ENCODE measurements at regions not wholly inside any gene's neighbourhood (a gene's known extent, or its start where the extent isn't known, plus 50 kb on each side); places are given as distances from the start of the nearest gene placed in this dataset.

DNA sequence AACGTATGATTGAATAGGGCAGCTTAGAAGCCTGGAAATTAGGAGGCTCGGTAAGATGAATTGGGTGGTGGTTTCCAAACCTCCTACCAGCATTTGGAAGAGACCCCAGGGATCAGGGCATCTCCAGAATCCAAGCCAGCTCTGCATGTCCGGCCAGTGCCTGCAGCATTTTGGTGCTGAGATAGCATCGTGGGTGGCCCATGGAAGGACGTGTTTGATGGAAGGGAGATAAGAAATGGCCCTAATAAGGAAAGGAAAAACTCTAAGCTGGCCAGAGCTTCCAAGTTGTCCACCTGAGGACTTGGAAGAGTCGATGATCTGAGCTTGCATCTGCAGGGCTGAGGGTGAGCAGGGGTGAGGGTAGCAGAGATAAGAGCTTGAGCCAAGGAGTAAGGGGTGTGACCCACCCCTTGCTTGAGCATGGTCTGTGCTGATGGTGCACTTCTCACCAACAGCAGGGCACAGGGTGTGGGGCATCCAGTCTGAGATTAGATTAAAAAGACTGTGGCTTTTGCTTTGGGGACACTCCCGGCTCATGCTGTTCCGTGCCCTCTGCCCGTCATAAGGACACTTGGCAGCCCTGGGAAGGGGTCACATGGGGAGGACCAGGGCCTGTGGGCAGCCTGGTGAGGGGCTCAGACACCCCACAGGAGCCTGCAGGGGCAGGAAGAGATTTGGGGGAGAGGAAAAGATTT, 213.2 kb downstream of the ERMARD start (continued):
- TF ChIP-seq ETV6 (CRISPR knock-in tag; IDR thresholded peaks at IDR 0.05) (no peak), NR2C2 (CRISPR knock-in tag; IDR thresholded peaks at IDR 0.05) (no peak), CREM (CRISPR knock-in tag; IDR thresholded peaks at IDR 0.05) (no peak), FOXP1 (CRISPR knock-in tag; IDR thresholded peaks at IDR 0.05; ENCODE audit: borderline replicate concordance) (no peak)
- TF ChIP-seq, protein P1, sequence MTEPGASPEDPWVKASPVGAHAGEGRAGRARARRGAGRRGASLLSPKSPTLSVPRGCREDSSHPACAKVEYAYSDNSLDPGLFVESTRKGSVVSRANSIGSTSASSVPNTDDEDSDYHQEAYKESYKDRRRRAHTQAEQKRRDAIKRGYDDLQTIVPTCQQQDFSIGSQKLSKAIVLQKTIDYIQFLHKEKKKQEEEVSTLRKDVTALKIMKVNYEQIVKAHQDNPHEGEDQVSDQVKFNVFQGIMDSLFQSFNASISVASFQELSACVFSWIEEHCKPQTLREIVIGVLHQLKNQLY (CRISPR knock-in tag; IDR thresholded peaks at IDR 0.05) = no peak
- TF ChIP-seq, protein P2, sequence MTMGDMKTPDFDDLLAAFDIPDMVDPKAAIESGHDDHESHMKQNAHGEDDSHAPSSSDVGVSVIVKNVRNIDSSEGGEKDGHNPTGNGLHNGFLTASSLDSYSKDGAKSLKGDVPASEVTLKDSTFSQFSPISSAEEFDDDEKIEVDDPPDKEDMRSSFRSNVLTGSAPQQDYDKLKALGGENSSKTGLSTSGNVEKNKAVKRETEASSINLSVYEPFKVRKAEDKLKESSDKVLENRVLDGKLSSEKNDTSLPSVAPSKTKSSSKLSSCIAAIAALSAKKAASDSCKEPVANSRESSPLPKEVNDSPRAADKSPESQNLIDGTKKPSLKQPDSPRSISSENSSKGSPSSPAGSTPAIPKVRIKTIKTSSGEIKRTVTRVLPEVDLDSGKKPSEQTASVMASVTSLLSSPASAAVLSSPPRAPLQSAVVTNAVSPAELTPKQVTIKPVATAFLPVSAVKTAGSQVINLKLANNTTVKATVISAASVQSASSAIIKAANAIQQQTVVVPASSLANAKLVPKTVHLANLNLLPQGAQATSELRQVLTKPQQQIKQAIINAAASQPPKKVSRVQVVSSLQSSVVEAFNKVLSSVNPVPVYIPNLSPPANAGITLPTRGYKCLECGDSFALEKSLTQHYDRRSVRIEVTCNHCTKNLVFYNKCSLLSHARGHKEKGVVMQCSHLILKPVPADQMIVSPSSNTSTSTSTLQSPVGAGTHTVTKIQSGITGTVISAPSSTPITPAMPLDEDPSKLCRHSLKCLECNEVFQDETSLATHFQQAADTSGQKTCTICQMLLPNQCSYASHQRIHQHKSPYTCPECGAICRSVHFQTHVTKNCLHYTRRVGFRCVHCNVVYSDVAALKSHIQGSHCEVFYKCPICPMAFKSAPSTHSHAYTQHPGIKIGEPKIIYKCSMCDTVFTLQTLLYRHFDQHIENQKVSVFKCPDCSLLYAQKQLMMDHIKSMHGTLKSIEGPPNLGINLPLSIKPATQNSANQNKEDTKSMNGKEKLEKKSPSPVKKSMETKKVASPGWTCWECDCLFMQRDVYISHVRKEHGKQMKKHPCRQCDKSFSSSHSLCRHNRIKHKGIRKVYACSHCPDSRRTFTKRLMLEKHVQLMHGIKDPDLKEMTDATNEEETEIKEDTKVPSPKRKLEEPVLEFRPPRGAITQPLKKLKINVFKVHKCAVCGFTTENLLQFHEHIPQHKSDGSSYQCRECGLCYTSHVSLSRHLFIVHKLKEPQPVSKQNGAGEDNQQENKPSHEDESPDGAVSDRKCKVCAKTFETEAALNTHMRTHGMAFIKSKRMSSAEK (CRISPR knock-in tag; IDR thresholded peaks at IDR 0.05; ENCODE audit: borderline replicate concordance) = no peak
- TF ChIP-seq, protein P3, sequence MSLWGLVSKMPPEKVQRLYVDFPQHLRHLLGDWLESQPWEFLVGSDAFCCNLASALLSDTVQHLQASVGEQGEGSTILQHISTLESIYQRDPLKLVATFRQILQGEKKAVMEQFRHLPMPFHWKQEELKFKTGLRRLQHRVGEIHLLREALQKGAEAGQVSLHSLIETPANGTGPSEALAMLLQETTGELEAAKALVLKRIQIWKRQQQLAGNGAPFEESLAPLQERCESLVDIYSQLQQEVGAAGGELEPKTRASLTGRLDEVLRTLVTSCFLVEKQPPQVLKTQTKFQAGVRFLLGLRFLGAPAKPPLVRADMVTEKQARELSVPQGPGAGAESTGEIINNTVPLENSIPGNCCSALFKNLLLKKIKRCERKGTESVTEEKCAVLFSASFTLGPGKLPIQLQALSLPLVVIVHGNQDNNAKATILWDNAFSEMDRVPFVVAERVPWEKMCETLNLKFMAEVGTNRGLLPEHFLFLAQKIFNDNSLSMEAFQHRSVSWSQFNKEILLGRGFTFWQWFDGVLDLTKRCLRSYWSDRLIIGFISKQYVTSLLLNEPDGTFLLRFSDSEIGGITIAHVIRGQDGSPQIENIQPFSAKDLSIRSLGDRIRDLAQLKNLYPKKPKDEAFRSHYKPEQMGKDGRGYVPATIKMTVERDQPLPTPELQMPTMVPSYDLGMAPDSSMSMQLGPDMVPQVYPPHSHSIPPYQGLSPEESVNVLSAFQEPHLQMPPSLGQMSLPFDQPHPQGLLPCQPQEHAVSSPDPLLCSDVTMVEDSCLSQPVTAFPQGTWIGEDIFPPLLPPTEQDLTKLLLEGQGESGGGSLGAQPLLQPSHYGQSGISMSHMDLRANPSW (CRISPR knock-in tag; conservative IDR thresholded peaks at IDR 0.05; ENCODE audit: low read depth) = no peak
- TF ChIP-seq, protein P4, sequence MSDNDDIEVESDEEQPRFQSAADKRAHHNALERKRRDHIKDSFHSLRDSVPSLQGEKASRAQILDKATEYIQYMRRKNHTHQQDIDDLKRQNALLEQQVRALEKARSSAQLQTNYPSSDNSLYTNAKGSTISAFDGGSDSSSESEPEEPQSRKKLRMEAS (CRISPR knock-in tag; IDR thresholded peaks at IDR 0.05) = no peak

DNA sequence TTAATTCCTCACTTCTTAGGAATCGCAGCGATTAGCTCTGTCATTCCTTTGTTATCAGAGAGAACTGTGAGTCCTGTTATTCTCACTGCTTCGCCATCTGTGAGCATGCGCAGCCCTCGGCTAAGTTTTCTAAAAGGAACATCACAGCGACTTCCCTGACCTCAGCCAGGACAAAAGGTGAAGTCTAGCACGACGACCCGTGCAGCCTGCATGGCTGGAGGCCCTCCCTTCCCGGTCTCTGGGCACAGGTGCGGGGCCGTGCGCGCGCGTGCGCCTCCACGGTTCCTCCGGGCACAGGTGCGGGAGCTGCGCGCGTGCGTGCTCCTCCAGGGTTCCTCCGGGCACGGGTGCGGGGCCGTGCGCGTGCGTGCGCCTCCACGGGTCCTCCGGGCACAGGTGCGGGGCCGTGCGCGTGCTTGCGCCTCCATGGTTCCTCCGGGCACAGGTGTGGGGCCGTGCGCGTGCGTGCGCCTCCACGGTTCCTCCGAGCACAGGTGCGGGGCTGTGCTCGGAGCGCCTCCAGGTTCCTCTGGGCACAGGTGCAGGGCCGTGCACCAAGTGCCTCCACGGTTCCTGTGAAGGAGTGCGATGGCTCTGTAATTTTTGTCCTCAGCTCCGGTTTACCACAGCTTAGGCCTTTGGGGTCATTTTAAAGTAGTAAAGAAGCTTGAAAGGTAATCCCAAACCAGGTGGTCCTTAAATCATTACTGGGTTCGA, 212.3 kb downstream of the ERMARD start:
- no peak for DNase-seq (ENCODE audit: low spot score)

More for the DNA sequence above, 212.3 kb downstream of the ERMARD start:
- Mint-ChIP-seq H3K36me3 (peaks cover 12% of the 10 kb centered on the region), H3K4me1 (peaks cover 6% of the 10 kb centered on the region; the same call in 1 of the 2 replicates), H3K27ac (no peak overlapping the region), H3K27me3 (ENCODE audit: low read depth) (peaks cover 10% of the 10 kb centered on the region), H3K9me3 (peaks cover 12% of the 10 kb centered on the region), H3K4me3 (no peak overlapping the region)
- TF ChIP-seq, protein P5, sequence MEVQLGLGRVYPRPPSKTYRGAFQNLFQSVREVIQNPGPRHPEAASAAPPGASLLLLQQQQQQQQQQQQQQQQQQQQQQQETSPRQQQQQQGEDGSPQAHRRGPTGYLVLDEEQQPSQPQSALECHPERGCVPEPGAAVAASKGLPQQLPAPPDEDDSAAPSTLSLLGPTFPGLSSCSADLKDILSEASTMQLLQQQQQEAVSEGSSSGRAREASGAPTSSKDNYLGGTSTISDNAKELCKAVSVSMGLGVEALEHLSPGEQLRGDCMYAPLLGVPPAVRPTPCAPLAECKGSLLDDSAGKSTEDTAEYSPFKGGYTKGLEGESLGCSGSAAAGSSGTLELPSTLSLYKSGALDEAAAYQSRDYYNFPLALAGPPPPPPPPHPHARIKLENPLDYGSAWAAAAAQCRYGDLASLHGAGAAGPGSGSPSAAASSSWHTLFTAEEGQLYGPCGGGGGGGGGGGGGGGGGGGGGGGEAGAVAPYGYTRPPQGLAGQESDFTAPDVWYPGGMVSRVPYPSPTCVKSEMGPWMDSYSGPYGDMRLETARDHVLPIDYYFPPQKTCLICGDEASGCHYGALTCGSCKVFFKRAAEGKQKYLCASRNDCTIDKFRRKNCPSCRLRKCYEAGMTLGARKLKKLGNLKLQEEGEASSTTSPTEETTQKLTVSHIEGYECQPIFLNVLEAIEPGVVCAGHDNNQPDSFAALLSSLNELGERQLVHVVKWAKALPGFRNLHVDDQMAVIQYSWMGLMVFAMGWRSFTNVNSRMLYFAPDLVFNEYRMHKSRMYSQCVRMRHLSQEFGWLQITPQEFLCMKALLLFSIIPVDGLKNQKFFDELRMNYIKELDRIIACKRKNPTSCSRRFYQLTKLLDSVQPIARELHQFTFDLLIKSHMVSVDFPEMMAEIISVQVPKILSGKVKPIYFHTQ (CRISPR knock-in tag; IDR thresholded peaks at IDR 0.05) = no peak
- TF ChIP-seq, protein P6, sequence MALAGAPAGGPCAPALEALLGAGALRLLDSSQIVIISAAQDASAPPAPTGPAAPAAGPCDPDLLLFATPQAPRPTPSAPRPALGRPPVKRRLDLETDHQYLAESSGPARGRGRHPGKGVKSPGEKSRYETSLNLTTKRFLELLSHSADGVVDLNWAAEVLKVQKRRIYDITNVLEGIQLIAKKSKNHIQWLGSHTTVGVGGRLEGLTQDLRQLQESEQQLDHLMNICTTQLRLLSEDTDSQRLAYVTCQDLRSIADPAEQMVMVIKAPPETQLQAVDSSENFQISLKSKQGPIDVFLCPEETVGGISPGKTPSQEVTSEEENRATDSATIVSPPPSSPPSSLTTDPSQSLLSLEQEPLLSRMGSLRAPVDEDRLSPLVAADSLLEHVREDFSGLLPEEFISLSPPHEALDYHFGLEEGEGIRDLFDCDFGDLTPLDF (CRISPR knock-in tag; IDR thresholded peaks at IDR 0.05) = no peak
- POLR2A ChIA-PET = no interaction called here
- CTCF ChIA-PET = interaction anchor here (1.4 kb wide), 2 partner anchors 47 to 132 kb away, joined by 3 to 6 read pairs; no protein-coding TSS in a partner anchor
- ATAC-seq = no peak

Measured in WTC11 (cell line).